T-helper 1 cell treated with Interleukin-12 subunit alpha and Interleukin-12 subunit beta and Interleukin-4 antibody, amounts not matched to agents 30 ng/mL and 1 ng/mL, for 36 hours (primary cell): ENCODE measurements at regions not wholly inside any gene's neighbourhood (a gene's known extent, or its start where the extent isn't known, plus 50 kb on each side); places are given as distances from the start of the nearest gene placed in this dataset.

Experiments
- intact Hi-C: fragments of 100-400 bp; cut with micrococcal nuclease; formaldehyde crosslinking; loops from one replicate; pipeline ENCODE4 v1.15.1; 2024

- intact Hi-C loops = loop anchor here (1.0 to 5.0 kb wide), 13 partner anchors 10 to 552 kb away; partner anchors contain the start of genes MGAT2 and RPL36AL
These were observed 77.7 kb downstream of the ARF6 start for GRCh38 chr14:49970474-49971147.

- intact Hi-C loops = loop anchor here (1.0 to 5.0 kb wide), 15 partner anchors 9 to 551 kb away; partner anchors contain the start of genes MGAT2 and RPL36AL
These were observed 78.6 kb downstream of the ARF6 start for GRCh38 chr14:49971156-49972130.

- intact Hi-C loops = loop anchor here (2.0 to 5.0 kb wide), 3 partner anchors 15 to 350 kb away; partner anchors contain the start of genes MGAT2 and RPL36AL
These were observed 79.3 kb downstream of the ARF6 start for GRCh38 chr14:49972131-49972671.

- intact Hi-C loops = loop anchor here (1.0 to 5.0 kb wide), 4 partner anchors 14 to 351 kb away; partner anchors contain the start of genes MGAT2 and RPL36AL
These were observed 79.9 kb downstream of the ARF6 start for GRCh38 chr14:49972823-49973222.

GRCh38 chr14:49975276-49975675 lies 82.4 kb downstream of the ARF6 start:
- intact Hi-C loops = no loop called here

- intact Hi-C loops = no loop called here
These were observed 82.9 kb downstream of the ARF6 start for GRCh38 chr14:49975799-49976198.

GRCh38 chr14:49977126-49977841 lies 84.4 kb downstream of the ARF6 start:
- intact Hi-C loops = loop anchor here (1.0 kb wide), 1 partner anchor 22 kb away; no protein-coding TSS in a partner anchor

- intact Hi-C loops = loop anchor here (1.0 kb wide), 1 partner anchor 9 kb away; no protein-coding TSS in a partner anchor
These were observed 87.1 kb downstream of the ARF6 start for GRCh38 chr14:49980027-49980426.

- intact Hi-C loops = no loop called here
These were observed 89.2 kb downstream of the ARF6 start for GRCh38 chr14:49982082-49982481.

- intact Hi-C loops = no loop called here
These were observed 89.6 kb downstream of the ARF6 start for GRCh38 chr14:49982501-49982951.

GRCh38 chr14:49984424-49984823 lies 91.5 kb downstream of the ARF6 start:
- intact Hi-C loops = no loop called here

- intact Hi-C loops = loop anchor here (2.0 kb wide), 1 partner anchor 14 kb away; no protein-coding TSS in a partner anchor
These were observed 93.6 kb downstream of the ARF6 start for GRCh38 chr14:49986343-49987014.

- intact Hi-C loops = no loop called here
These were observed 95.5 kb downstream of the ARF6 start for GRCh38 chr14:49988080-49988990.

GRCh38 chr14:49989966-49990365 lies 97.1 kb downstream of the ARF6 start:
- intact Hi-C loops = no loop called here

GRCh38 chr14:49991491-49991890 lies 98.6 kb downstream of the ARF6 start:
- intact Hi-C loops = no loop called here

- intact Hi-C loops = no loop called here
These were observed 99.2 kb downstream of the ARF6 start for GRCh38 chr14:49992036-49992435.

GRCh38 chr14:49992448-49992847 lies 99.6 kb downstream of the ARF6 start:
- intact Hi-C loops = no loop called here

GRCh38 chr14:49992901-49993339 lies 100.0 kb downstream of the ARF6 start:
- intact Hi-C loops = no loop called here

- intact Hi-C loops = no loop called here
These were observed 100.7 kb downstream of the ARF6 start for GRCh38 chr14:49993565-49993964.
